ENCODE measurements at regions not wholly inside any gene's neighbourhood (a gene's known extent, or its start where the extent isn't known, plus 50 kb on each side); places are given as distances from the start of the nearest gene placed in this dataset.
"Not testable (repeated sequence)": the region's sequence is repeated elsewhere in the genome, so short reads cannot be mapped to it uniquely, and the experiment has no call there.

GRCh38 chr21:31530897-31531705 lies 128.4 kb upstream of the SOD1 start:
- no peak for DNase-seq

GRCh38 chr21:31530364-31530763 lies 129.1 kb upstream of the SOD1 start:
- DNase-seq = no peak

DNA sequence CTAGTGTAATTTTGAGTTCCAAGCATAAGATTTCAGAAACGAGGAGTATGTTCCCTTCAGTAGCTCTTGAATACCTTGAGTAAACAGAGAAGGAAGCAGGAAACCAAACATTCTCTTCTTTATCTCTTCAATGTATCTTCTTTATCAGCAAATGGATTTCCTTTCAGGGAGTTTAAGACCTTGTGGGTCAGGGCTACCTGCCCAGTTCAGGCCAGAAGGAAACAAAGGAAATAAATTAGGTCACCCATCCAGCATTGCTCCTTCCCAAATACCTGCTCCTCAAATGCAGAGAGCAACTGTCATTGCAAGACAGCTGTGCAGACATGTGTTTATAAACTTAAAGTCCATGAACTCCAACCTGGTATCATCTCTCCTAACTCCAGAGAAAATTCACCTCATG lies 130.1 kb upstream of the SOD1 start:
- DNase-seq = no peak

DNA sequence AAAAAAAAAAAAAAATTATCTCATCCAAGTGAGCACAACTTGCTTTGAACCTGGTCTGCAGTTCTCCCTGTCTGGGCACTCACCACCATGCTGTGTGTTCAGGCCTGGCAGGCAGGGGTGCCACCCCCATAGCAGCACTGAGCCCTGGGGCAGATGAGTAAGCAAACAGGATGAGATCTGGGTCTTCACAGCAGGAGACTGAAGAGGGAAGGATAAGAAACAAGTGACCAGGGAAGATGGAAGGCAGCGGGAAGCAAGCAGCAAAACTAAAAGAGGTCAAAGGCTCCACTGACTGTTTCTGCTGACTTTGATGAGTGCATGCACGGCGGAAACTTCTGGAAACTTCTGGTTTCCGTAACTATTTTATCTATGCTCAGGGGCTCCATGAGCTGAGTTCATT lies 133.5 kb upstream of the SOD1 start:
- no peak for DNase-seq

DNA sequence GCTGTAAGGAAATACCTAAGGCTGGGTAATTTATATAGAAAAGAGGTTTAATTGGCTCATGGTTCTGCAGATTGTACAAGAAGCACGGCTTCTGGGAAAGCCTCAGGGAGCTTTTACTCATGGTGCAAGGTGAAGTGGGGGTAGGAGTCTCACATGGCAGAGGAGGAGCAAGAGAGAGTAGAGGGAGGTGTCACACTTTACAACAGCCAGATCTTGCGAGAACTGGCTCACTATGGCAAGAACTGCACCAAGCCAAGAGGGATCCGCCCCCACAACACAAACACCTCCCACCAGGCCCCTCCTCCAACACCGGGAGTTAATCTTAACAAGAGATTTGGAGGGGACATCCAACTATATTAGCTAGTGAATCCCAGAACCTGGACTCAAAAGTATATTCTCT lies 135.4 kb upstream of the SOD1 start:
- DNase-seq = no peak

- DNase-seq = no peak
Measured at GRCh38 chr21:31521515-31521914, 138.0 kb upstream of the SOD1 start.

- DNase-seq = peak; percentile 53
Measured at GRCh38 chr21:31520561-31521098, 138.9 kb upstream of the SOD1 start.

DNA sequence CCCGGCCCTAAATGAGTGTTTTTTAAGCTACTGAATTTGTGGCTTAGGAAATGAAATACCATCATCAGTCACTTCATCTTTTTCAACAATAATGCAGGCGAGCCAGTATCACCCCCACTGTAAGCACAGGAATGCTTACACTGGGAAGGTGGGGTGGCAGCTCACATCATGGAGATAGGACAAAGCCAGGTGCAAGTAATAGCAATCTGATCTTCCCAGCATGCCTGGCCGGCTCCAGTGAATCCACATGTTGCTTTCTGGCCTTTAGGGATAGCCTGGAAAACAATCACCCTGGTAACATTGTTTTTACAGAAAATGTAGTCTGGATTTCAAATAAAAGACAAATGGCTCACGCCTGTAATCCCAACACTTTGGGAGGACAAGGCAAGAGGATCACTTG lies 140.9 kb upstream of the SOD1 start:
- DNase-seq = no peak

DNA sequence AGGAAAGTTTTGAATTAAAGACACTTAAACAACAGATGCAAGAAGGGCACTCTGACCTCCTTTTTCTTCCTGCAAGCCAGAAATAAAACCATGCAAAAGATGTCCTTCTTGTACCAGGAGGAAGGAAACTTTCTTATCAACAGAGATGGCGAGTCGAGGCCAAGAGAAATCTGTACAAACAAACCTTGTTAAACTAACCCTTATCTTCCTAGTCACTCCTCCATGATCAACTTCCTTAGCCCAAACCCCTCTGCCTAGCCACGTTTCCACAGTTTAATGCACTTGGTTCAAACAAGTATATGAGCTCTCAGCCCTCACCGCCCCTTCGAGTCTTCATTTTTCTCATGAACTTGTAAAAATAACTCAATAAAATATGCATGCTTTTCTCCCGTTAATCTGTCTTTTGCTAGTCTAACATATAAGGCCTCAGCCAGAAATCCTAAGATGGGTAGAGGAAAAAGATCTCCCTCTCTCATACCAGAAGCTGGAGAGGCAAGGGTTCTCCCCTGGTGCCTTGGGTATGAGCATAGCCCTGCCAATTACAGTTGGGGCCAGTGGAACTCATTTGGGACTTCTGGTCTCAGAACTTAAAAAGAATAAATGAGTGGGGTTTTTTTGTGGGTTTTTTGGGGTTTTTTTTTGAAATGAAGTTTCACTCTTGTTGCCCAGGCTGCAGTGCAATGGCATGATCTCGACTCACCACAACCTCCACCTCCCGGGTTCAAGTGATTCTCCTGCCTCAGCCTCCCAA lies 141.7 kb upstream of the SOD1 start:
- no peak for DNase-seq

GRCh38 chr21:31515253-31515652 lies 144.2 kb upstream of the SOD1 start:
- DNase-seq = no peak

- DNase-seq = peak; percentile 33
Measured at GRCh38 chr21:31514598-31514997, 144.9 kb upstream of the SOD1 start.

GRCh38 chr21:31513541-31513940 lies 146.0 kb upstream of the SOD1 start:
- DNase-seq = not testable (repeated sequence)

GRCh38 chr21:31511999-31512398 lies 147.5 kb upstream of the SOD1 start:
- DNase-seq = not testable (repeated sequence)

- DNase-seq = no peak
Measured at GRCh38 chr21:31511258-31511657, 148.2 kb upstream of the SOD1 start.

DNA sequence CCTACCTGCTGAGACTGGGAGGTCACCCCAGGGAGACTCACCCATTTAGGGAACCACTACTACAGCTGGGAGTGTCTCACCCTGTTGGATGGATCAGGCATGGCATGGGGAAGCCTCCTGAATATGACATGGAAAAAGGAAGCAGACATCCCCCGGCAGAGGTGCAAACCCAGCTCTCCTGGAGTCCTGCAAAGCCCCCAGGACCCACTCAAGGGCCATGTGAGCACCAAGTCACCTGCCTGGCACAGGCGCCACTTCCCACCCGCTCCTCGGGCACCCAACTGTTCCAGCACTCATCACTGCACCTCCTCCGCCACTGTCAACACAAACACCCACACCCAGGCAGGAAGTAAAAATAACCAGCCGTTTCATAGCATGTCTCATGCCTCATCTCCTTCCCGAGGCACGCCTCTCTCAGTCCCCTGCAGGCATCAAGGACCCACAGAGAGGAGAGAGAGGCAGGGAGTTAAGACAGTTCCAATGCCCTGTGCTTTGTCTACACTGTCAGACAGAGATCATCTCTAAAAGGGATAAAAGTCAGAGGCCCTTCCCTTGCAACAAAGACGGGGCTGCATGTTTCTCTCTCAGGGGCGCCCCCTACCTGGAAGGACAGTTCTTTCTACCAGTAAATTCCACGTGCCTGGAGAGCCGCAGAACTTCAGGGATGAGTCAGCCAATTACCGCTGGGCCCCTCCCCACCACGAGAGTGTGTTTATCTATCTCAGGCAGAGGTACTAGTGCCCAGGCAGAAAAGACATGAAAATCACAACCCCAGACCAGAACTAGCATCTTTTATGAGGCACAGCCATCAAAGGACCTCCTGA lies 150.1 kb upstream of the SOD1 start:
- DNase-seq = no peak

GRCh38 chr21:31505975-31506374 lies 153.5 kb upstream of the SOD1 start:
- no peak for DNase-seq

GRCh38 chr21:31503939-31504338 lies 155.6 kb upstream of the SOD1 start:
- DNase-seq = no peak

DNA sequence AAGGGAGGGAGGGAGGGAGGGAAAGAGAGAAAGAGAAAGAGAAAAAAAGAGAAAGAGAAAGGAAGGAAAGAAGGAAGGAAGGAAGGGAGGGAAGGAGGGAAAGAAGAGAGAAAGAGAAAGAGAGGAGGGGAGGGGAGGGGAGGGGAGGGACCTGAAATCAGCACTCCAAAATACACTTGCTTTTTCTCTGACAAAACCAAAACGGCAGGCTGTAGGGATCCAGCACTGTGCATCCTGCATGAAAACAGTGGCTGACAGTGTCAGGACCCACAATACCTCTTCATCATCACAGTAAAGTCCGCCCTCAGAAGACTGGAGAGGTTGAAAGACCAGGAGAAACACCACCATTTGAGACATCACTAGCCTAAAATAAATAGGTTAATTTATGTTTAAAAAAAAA lies 156.0 kb upstream of the SOD1 start:
- no peak for DNase-seq

DNA sequence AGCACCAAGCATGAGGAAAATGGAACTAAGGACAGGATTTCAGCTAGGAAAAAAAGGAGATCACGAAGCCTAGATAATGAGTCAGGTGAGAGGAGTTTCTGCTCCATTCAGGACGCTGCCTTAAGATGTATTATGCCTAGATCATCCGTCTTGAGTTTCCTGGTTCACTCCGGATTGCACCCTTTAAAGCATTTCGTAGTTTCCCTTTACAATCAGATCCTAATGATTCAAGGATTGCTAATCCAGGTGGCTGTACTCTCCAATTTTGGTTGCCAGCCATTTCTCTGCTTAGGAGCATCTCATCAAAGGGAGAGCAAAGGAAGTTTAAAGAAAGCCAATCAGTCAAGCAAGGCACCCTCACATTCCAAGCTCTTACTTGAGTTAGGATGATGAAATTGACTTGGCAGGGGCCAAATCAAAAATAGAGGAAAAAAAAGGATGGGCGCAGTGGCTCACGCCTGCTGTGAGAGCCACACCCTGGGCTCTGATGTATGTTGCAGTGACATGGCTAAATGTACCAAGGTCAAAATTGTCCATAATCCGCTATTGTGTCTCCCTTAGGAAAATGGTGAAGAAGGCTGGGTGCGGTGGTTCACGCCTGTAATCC lies 156.9 kb upstream of the SOD1 start:
- DNase-seq = no peak

GRCh38 chr21:31501926-31502325 lies 157.6 kb upstream of the SOD1 start:
- peak; percentile 57 for DNase-seq

- DNase-seq = no peak
Measured at GRCh38 chr21:31500982-31501381, 156.9 kb upstream of the TIAM1 start.

GRCh38 chr21:31500071-31500470 lies 156.0 kb upstream of the TIAM1 start:
- no peak for DNase-seq

Measured in left kidney (tissue), 1 donor.